ENCODE measurements at regions not wholly inside any gene's neighbourhood (a gene's known extent, or its start where the extent isn't known, plus 50 kb on each side); places are given as distances from the start of the nearest gene placed in this dataset.

DNA sequence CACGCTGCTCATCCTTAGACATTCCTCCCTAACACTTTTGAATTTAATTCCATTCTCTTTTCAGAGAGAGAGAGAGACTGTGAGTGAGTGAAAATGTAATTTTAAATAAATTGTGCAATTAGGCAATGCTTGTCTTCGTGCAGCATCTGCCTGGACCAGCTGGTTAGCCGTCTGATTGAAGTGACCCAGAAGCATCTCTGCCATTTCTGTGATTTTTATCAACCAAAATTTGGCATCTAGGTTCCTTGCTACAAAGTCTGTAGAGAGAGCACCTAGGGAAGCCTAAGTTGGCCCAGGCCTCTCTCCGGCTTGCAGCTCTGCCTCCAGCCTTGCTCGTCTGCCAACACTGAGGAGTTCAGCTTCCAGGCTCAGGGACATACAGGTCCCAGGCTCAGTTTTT is 138.6 kb upstream of the GPR12 start:
- TF ChIP-seq CTCF (IDR thresholded peaks at IDR 0.05) (no peak), POLR2A (IDR thresholded peaks at IDR 0.05) (no peak)
